Epithelial cell of prostate (primary cell): ENCODE measurements at regions not wholly inside any gene's neighbourhood (a gene's known extent, or its start where the extent isn't known, plus 50 kb on each side); places are given as distances from the start of the nearest gene placed in this dataset.
A peak's percentile ranks its signal among the peaks of the same experiment; 100 is the strongest.
"Not testable (repeated sequence)": the region's sequence is repeated elsewhere in the genome, so short reads cannot be mapped to it uniquely, and the experiment has no call there.

Experiments
- DNase-seq: peaks from one replicate; pipeline ENCODE4 v3.0.0-alpha.2; 2011; ENCODE audit warnings: low read depth, low spot score
- H3K27ac ChIP-seq: fragments of 450-650 bp; 2 replicates; pipeline ENCODE4 v1.5.1; 2017; ENCODE audit warnings: mild to moderate bottlenecking

DNA sequence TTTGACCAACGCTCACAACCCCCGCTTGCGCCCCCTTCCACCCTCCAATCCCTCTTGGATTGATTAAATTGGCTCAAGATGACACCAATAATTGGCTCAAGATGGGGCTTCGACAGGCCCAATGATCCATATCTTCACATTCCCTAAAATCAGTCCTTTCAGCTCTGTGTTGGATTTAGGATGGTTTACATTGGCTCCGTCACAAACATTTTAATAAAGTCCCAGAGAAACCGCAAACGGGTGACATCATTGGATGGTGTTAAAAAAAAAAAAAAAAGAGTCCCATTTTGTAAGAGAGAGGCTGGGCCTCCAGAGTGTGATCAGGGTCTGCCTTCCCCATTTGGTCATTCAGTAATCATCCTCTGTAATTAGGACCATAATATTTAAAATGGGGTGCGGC, 113.4 kb upstream of the MRPS22 start:
- no peak for DNase-seq
- no peak overlapping the region for H3K27ac ChIP-seq

- no peak for DNase-seq
- no peak overlapping the region for H3K27ac ChIP-seq
Measured at GRCh38 chr3:139231555-139232281, 112.1 kb upstream of the MRPS22 start.

DNA sequence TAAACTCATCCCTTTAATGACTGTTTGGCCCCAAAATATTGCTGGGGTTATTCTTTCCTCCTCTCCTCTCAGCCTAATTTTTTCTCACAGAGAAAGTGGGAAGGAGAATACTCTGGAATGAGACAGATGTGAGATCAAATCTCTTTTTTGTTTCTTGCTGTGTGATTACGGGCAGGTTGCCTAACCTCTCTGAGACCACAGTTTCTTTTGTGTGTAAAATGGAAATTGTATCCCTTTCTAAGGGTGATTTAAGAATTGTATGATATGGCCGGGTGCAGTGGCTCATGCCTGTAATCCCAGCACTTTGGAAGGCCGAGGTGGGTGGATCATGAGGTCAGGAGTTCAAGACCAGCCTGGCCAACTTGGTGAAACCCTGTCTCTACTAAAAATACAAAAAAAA, 111.5 kb upstream of the MRPS22 start:
- not testable (repeated sequence) for DNase-seq

DNA sequence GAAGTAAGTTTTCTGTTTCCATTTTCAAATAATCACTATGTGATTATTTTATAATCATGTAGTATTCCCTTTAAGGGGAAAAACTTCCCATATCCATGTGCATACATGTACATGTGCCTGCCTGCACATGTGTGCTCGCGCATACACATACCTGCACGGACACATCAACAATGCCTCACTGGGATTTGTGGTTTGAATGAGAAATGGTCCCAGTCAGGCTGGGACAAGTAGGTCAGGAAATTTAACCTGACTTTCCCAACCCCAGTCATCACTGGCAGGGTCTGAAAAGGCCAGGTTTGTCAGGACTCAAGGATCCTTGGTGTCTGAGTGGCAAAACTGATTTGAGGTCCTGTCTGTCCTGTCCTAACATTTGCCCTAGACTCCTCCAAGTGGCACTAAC, 109.3 kb upstream of the MRPS22 start:
- peak; percentile 68 for DNase-seq
- H3K27ac ChIP-seq, result peak overlapping the region; percentile 24

More for the DNA sequence above, 111.5 kb upstream of the MRPS22 start:
- not testable (repeated sequence) for H3K27ac ChIP-seq

- H3K27ac ChIP-seq, result peak overlapping the region; percentile 24
- DNase-seq, result no peak
Measured at GRCh38 chr3:139235192-139235591, 108.6 kb upstream of the MRPS22 start.

DNA sequence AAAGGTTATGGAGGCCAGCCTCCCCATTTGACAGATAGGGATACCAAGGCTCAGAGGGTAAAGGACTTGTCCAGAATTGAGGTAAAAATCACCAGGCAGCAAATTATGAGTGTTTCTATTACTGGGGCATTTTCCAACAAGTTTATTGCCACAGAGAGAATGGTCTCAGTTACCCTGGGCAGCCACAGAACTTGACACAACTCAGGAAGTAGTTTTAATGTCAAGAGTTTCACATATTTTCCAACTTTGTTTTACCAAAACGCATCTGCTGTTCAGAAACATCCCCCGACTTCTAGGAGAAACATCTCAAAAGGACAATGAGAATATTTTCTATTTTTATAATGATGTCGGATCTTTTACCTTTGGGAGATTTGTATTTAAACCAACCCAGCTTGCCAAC, 107.5 kb upstream of the MRPS22 start:
- no peak for DNase-seq
- H3K27ac ChIP-seq, result no peak overlapping the region

DNA sequence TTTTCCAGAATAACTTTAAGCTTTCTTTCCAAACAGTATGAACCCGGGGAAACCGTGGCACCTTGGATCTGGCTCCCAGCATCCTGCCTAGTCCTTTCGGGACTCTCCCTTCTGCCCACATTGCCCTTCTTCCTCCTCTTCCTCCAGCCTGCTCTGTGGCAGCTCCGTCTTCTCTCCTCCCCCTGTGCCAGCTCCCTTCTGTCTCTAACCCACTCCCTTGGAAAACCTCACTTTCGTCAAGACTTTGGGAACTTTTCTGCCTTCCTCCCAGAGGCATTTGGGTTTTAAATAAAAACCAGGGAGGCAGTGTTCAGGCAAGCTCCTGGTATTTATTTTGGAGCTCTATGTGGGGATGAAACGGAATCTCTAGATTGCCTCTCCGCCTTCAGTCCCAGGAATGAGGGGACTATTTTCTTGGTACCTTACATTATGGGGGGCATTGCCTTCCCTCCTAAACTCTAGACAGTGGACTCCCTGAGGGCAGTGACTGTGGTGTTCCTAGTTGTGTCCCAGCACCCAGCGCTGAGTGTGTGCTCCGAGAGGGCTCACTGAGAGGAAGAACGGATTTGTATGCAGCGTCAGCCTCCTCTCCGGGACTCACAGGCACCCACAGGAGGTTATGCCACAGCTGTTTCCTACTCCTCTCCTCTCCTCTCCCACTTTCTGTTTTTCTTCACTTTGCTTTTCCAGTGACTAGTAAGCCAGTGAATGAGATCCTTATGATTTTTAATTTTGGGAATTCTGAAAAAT, 105.4 kb upstream of the MRPS22 start:
- no peak for DNase-seq
- H3K27ac ChIP-seq, result no peak overlapping the region

DNA sequence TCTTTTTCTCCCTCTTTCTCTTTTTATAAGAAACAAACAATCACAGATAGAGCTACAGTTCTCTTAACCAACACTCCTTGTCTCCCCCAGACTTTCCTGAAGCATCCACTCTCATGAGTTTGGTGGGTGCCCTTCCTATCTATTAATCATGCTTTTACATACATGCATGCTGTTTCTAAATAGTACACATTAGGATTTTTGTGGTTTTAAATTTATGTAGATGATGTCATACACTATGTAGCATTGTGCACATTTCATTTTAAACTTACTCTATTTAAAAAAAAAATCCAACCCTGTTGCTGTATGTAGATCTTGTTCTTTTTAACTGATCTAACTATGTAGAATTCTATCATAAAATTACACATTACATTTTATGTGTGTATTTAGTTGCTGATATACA, 104.3 kb upstream of the MRPS22 start:
- no peak for DNase-seq
- no peak overlapping the region for H3K27ac ChIP-seq

GRCh38 chr3:139241783-139242182, 102.0 kb upstream of the MRPS22 start:
- no peak for DNase-seq

GRCh38 chr3:139243710-139244109, 100.1 kb upstream of the MRPS22 start:
- DNase-seq, result no peak
- H3K27ac ChIP-seq, result no peak overlapping the region

More at GRCh38 chr3:139241783-139242182, 102.0 kb upstream of the MRPS22 start:
- H3K27ac ChIP-seq, result no peak overlapping the region

DNA sequence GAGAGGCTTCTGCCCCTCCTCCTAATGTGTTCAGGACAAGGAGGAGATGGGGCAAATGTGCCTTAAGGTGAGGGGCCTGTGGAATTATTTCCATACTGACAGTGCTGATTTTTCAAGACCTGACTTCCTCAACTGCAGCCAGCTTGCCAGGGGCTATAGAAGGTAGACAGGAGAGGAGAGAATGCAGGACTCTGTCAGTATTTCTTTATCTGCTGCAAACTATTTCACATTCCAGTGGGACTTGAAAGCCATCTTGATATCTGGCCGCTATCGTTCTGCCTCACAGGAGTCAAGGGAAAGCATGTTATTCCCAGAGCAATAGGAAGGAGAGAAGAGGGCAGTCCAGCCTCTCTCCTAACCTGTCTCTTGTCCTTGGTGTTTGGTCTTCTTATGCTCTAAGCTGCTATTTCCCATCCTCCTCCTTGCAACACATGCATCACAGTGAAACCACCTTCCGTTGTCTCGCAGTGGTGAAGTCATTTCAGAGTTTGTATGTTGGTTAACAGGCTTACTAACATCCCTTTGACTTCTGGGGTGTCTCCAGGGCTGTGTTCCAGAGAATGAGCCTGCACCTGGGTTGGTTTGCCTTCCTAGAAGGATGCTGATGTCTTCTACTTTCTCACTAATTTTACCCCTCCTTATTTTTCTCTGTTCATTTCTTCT, 95.1 kb upstream of the MRPS22 start:
- no peak for DNase-seq
- H3K27ac ChIP-seq, result no peak overlapping the region

DNA sequence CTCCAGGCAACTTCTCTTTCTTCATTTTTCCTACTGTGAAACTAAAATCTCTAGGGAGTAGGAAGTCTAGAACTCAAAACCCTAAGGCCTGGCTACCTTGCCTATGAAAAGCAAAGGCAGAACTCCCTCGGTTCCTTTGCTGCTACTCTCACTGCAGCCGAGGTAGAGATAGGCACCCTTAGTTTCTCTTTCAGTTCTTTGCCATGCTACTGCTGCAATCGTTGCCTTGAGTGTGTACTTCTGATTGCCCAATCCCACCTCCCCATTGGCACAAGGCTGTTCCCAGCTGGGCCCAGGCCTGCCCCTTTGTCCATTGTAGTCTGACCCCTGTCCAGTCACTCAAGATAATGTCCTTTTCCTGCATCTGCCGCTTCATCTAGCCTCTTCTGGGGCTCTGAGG, 92.3 kb upstream of the MRPS22 start:
- DNase-seq, result no peak
- no peak overlapping the region for H3K27ac ChIP-seq

GRCh38 chr3:139252719-139253118, 91.1 kb upstream of the MRPS22 start:
- DNase-seq, result no peak
- H3K27ac ChIP-seq, result no peak overlapping the region

- no peak for DNase-seq
Measured at GRCh38 chr3:139258276-139258675, 85.5 kb upstream of the MRPS22 start.

DNA sequence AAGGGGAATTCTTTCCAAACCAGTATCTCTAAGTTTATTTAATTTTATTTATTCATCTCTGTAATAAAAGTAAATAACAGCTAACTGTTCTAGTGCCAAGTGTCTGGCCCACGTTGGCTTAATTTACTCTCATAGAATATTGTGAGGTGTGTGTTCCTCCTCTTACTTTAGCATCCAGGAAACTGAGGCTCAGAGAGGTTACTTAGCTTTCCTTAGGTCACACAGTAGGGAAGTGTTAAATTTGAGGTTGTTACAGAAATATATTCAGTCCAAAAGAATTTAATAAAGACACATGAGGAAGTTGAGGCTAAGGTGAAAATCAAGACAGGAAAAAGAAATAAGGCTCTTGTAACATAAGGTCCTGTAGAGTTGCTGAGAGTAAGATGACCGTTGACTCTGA, 84.4 kb upstream of the MRPS22 start:
- H3K27ac ChIP-seq, result no peak overlapping the region
- DNase-seq, result no peak

More at GRCh38 chr3:139258276-139258675, 85.5 kb upstream of the MRPS22 start:
- no peak overlapping the region for H3K27ac ChIP-seq

DNA sequence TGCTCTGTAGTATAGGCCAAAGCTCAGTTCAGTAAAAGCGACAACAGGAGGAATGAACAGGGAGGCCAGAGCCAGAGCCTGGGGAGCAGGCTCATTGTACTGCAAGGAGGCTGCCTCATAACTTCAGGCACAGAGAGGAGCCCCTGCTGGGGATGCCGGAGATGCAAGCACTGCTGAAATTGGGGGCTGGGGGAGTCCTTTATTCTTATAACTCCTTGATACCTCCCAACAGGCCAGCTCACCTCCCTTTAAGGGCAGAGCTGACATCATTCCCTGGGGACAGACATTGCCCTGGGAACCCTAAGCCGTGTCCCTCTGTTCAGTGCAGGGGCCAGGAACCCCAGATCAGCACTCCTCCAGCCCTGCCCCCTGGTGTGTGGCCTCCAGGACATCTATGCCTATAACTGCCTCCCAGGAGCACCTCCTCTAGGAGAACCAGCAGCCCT, 83.8 kb upstream of the MRPS22 start:
- no peak overlapping the region for H3K27ac ChIP-seq
- no peak for DNase-seq

DNA sequence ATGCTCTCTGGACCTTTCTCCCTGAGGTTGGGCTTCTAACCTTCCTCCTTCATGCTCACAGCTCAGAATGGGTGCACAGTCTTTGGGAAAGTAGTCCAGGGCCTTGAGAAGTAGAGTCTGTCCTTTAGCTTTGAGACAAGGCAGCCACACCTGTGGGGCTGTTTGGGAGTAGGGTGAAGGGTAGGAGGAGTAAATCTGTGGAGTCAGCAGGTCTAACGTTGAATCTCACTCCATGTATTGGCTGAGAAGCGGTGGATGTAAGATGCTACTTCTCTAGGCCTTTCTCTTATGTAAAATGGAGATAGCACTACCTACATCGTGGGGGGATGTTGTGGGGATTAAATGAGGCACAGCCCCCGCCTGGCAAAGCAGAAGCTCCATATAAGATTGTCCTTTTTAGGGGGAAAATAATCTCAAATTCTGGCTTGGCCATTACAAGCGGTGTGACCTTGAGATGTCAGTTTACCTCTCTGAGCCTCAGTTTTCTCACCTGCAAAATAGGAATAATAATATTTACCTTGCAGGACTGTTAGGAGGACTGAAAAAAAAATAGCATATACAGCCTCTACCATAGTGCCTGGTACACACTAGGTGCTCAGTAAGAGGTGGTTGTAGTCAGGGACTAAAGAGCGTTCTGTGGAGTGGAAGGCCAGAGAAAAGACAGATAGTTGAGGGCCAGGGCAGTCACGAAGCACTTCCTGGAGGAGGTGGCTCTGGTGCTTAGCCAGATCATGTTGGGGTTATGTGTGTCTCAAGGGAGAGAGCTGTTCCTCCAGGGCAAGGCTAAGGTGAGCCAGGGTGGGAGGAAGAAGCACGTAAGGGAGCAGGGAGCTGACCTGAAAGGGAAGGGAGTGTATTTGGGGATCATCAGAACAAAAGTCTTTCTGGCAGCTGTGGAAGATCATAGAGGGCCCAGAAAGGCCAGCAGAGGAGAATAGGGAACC, 82.8 kb upstream of the MRPS22 start:
- no peak overlapping the region for H3K27ac ChIP-seq
- DNase-seq, result no peak

GRCh38 chr3:139261754-139262586, 81.8 kb upstream of the MRPS22 start:
- no peak for DNase-seq
- no peak overlapping the region for H3K27ac ChIP-seq

GRCh38 chr3:139263798-139264197, 80.0 kb upstream of the MRPS22 start:
- no peak for DNase-seq
- H3K27ac ChIP-seq, result no peak overlapping the region
